Left renal cortex interstitium (tissue), 4 donors: ENCODE measurements at regions not wholly inside any gene's neighbourhood (a gene's known extent, or its start where the extent isn't known, plus 50 kb on each side); places are given as distances from the start of the nearest gene placed in this dataset.

Experiments
- DNase-seq, 4 donors: peaks; one replicate each; pipeline ENCODE4 v3.0.0-alpha.2; 2013; ENCODE audit warnings: low read depth in 4 of 4, low spot score in 2 of 4, missing footprints in 1 of 4

- no peak for DNase-seq
Measured at GRCh38 chr9:129336601-129337331, 158.7 kb upstream of the IER5L start.

DNA sequence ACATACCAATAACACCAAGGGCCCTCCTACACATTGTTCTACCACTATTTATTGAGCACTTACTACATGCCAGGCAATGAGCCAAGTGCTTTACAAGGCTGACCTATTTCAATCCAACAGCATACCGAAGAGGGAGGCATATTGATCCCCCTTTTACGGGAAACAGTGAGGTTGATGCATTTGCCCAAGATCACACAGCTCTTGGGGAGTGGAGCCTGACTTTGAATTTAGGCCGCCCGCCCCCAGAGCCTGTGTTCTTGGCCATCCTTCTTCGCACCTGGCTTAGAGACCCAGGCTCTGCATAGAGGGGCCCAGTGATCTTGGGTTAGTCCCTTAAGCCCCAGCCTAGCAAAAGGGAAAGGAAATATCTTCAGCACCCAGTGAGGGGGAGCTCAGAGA, 158.1 kb upstream of the IER5L start:
- DNase-seq = no peak

DNA sequence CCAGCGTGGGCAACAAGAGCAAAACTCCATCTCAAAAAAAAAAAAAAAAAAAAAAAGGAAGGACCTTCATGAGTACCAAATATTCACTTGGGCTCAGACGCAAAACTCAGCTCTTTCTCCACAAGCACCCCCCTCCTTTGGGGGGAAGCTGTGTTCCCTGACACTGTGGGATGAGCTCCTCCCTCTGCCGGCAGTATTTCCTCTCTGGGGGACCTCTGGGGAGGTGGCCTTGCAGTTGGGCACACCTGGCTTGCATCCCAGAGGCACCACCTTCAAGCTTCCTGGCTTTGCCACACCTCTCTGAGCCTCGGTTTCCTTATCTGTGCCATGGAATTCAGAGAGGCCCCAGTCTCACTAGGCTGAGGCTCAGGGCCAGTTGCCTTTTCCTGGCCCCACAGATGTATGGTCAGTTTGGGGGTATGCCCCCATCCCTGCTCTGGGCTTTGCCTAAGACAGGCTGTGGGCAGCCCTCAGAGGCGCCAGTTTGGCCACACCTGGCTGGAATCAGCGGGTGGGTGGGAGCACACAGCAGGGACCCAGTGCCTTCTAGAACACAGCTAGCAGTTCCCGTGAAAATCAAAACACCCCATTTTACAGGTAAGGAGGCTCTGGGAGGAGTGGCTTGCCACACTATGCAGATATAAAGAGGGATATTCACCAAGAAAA, 157.5 kb upstream of the IER5L start:
- DNase-seq = no peak

DNA sequence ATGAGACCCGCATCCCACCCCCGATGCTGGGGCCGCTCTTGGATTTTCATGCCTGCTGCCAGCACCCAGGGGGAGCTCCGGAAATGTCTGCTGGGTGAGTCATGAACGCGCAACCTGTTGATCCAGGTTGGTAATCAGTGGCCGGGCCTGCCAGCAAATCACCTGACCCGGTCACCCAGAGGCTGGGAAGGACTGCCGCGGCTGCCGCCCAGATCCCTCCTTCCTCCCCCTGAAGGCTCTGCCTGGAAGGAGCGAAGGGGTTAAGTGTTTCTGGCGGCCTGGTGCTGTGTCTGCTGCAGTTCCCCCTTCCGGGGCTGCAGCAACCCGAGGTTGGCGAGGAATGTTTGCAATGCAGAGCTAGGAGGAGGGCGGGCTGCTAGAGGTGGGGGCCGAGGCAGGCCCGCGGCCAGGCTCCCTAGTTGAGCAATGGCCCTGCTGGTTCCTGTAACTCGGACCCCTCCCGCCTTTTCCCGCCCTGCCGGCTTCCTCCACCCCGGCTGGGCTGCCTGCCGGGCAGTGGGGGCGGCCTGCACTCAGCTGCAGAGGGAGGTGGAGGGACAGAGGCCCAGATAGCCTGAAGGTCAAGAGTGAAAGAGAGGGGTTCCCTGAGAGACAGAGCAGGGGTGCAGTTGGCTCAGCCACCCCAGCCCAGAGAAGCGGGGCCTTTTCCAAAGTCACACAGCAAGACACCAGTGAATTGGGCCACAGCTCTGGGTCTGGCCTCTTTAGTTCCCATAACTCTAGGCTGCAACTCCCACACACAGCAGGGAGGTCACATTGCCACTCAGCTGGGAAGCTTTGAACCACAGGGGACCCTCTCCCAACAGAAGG, 156.3 kb upstream of the IER5L start:
- peak in 2 of 4 donors; percentile 88 to 89 for DNase-seq

GRCh38 chr9:129333617-129334104, 155.6 kb upstream of the IER5L start:
- DNase-seq = no peak

GRCh38 chr9:129332581-129332980, 154.5 kb upstream of the IER5L start:
- no peak for DNase-seq

DNA sequence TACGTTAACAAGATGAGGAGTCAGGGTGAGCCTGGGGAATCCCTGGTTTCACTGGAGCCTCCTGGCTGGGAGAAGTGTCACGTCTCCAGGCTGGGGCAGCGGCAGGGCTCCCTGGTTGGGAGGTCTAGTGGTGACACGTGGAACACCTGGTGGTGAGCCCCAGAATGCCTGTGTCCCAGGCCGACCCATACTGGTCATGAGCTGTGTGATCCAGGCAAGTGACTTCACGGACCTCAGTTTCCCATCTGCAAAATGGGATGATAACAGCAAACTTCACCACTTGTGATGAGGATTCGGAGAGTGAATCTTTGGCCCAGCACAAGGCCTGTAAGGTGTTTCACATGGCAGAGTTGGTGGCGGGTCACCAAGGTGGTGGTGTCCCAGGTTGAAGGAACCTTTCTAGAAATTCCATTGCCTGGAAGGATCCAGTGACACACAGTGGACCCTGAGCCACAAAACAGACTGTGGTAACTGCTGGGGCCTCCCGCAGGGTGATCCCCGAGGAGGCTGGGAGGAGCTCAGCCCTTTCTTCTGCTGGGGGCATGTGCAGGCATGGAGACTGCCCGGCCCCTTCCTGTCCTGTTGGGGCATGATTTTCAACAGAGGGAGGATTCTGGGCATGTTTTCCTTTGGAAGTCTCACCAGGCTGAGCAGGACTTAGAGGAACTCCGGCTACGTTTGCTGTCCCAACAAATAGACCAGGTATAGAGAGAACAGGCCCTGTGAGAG, 153.9 kb upstream of the IER5L start:
- DNase-seq = no peak

DNA sequence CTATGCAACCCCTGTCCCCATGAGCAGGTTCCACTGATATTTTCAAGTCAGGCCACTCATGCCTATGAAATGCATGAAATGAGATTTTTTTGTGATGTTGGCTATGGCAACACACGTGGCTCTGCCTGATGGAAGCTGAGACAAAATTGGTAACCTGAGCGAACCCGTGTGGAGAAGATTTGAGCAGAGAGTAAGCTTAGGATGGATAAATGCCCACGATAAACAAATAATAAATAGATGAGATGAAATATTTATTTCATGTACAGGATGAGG, 153.4 kb upstream of the IER5L start:
- no peak for DNase-seq

DNA sequence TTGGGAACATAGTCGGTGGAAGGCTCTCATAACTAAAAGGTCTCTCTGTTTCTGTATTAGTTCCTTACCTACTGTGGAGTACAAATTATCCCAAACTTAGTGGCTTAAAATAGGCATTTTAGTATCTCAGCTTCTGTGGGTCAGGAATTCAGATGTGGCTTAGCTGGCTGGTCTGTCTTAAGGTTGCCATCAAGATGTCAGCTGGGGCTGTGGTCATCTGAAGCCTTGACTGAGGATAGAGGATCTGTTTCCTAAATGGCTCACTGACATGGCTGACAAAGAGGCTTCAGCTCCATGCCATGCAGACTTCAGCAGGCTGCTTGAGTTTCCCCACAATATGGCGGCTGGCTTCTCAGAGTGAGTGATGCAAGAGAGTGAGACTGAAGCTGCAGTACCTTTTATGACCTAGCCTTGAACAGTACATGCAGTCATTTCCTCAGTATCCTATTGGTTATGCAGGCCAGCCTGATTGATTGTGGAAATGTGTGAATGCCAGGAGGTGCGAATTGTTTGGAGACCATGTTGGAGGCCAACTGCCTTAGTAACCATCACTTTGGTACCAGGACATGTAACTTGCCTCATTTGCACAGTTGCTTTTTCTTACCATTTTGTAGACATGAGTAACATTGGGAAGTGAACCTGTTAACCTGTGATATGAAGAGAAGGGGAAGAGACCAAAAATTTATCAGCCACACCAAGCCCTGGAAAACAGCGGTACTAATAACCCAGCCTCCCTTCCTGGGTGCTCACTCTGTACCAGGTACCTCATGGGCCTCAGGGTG, 152.8 kb upstream of the IER5L start:
- no peak for DNase-seq

GRCh38 chr9:129328355-129329042, 150.4 kb upstream of the IER5L start:
- DNase-seq = no peak

DNA sequence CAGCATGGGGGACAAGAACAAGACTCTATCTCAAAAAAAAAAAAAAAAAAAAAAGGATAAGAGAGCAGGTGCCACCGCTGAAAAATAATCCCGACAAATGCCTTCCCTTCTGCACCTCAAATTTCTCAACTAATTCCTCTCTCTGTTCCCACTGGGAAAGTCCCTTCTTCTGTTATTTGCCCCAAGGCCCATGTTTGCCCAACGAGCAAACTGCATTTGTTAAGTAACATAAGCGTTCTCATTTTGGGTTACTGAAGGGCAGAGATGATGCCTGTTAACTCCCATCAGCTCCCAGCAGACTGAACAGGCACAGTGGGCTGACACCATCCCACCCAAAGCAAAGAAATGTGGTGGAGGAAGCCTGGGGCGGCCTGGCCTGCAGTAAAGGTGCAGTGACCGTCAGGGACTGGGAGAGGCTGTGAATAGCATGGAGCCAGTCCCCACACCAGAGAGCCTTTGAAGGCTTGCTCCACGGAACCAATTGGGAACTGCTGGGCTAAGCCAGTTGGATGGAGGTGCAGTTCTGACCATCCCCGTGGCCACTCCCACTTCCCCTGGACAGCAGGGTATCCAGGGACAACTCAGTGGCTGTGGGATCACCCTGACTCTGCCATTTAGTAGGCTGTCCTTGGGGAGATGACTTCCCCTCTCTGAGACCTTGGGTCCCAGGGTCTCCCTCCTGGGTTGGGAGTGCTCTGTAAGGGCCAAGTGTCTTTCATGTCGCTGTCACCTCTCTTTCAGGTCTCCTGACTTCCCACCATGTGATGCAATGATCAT, 149.7 kb upstream of the IER5L start:
- DNase-seq = no peak

DNA sequence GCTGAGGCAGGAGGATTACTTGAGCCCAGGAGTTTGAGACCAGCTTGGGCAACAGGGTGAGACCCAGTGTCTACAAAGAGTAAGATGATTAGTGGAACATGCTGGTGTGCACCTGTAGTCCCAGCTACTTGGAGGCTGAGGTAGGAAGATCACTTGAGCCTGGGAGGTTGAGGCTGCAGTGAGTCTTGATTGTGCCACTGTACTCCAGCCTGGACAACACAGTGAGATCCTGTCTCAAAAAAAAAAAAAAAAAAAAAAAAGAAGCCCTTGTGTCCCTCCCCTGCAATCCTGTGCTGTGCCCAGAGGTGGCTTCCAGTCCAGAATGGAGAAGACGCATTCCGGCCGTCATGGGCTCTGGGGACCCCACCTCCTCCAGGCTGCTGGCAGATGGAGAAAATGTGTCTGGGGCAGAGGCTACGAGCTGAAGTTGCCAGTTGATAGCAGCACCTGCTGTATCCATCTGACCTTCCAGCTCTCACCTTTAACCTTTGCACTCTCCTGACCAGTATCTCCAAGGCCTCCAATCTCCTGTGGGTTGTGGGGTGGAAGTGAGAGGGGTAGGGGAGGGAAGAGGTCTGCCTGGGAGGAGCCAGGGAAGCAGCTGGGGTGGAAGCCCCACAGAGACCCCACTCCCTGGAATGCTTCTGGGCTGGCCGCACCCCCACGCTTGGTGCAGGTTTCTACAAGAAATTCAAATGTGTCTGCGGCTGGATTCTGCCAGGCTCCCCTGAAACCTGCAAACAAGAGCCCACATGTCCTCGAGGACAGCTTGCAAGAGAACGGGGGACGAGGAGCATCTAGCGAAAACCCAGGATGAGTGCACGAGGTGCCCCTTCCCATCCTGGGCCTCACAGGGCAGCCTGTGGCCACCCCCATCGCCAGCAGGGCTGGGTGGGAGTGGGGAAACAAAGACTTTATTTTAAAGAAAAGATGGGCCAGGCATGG, 148.3 kb upstream of the IER5L start:
- no peak for DNase-seq

DNA sequence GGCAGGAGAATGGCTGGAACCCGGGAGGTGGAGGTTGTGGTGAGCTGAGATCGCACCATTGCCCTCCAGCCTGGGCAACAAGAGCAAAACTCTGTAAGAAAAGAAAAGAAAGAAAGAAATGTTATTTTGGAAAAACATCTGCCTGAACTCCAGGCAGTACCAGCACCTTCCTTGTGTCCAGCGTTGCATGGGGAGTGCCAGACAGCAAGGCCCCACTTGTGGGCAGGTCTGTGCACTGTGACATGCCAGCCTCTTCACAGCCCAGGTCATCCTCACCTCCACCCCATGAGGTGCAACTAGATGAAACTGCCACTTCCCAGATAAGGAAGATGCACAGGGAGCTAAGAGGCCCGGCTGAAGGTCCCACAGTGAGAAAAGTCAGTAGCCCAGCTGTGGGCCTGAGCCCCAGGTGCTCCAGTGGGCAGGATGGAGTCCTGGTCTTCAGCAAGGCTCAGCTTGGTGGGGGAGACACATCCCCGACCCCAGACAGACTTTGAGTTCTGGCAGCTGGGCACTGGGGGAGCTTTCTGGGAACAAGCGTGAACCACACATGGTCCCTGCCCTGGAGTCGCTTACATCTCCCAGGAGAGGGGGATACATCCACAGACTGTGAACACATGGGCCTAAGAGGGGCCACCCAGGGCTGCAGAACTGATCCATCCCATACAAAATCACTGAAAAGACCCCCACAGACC, 146.9 kb upstream of the IER5L start:
- no peak for DNase-seq

DNA sequence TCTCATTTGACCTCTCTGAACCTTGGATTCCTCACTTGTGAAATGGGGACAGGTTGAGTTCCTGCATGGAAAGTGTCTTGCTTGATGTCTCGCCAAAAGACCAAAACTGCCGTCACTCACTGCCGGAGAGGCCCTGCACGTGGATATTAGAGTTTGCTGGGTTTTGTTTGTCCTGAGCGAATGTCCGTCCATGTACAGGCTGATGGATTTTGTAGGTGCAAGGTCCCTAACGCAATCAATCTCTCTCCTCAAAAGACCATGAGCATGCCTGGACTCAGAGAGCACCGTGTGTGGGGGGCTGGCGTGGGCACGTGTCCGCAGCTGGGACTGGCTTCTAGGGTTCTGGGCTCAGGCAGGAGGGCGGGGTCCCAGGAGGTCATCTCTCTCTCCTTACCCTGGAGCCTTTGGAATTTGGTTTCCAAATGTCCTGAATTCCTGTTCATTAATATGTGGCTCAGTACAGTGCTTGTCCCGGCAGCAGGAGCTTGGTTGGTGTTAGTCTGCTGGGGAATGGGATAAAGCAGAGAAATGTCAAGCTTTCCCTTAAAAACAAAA, 146.0 kb upstream of the IER5L start:
- no peak for DNase-seq

GRCh38 chr9:129323376-129323998, 145.4 kb upstream of the IER5L start:
- no peak for DNase-seq

GRCh38 chr9:129322641-129323375, 144.7 kb upstream of the IER5L start:
- DNase-seq = no peak
